Hypothalamus (tissue), 51 donors: ENCODE measurements at regions not wholly inside any gene's neighbourhood (a gene's known extent, or its start where the extent isn't known, plus 50 kb on each side); places are given as distances from the start of the nearest gene placed in this dataset.
"Not testable (repeated sequence)": the region's sequence is repeated elsewhere in the genome, so short reads cannot be mapped to it uniquely, and the experiment has no call there.

Source experiments
- DNase-seq, 51 donors: peaks; one replicate each; lab custom pipeline; 2025; lab: John Stamatoyannopoulos, UW

DNA sequence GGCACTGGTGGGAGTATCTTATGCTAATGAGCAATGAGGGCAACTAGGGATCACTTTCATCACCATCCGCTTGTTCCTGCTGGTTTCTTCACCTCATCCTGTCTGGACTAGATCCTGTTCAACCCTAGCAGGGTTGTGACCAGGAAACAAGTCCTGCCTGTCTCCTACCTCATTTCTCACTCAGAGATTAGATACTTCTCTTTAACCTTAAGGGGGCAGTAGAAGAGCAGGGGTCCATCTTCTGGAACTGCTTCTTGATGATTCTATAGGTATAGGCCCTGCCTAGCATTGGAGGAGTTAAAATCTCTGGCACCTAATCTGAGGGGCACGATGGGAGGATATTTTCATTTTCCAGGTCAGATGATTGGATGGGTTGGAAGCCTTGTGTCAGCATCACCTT is 415.5 kb downstream of the TGIF2LX start:
- DNase-seq = not testable (repeated sequence)

DNA sequence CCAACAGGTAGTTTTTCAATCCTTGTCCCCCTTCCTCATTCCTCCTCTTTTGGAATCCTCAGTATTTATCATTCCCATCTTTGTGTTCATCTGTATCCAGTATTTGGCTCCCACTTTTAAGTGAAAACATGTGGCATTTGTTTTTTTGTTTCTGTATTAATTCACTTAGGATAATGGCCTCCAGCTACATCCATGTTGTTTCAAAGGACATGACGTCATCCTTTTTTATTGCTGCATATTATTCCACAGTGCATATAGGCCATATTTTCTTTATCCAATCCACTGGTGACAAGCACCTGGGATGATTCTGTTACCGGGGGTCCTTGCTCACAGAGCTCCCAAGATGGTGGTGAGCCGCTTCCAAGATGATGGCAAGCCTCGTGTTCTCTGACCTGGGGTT is 447.9 kb downstream of the TGIF2LX start:
- DNase-seq = not testable (repeated sequence)

DNA sequence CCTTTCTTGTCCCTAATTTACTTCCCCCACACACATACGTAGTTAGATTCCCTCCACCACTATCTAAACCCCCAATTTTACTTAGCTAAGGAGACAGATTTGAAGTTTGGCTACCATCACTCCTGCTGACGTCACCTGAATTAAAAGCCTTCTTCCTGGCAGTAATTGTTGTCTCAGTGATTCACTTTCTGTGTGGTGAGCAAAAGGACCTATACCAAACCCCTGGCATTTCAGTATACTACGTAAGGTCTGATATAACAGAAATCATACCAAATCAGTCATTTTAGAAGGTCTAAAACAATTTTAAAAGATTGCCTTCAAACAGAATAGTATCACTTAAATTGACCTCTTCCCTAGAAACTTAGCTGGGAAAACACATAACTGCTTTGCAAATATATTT is 476.3 kb downstream of the TGIF2LX start:
- DNase-seq = not testable (repeated sequence)

DNA sequence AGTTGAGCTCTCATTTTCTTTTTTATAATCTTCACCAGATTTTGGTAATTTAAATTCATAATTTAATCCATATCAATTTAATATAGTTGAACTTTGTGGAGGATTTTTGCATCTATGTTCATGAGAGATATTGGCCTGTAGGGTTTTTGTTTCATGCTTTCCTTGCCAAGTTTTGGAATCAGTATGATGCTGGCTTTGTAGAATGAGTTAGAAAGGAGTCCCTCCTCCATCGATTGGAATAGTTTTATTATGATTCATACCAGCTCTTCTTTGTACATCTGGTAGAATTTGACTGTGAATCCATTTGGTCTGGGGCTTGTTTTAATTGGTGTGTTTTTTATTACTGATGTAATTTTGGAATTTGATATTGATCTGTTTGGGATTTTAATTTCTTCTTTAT is 480.5 kb downstream of the TGIF2LX start:
- DNase-seq = not testable (repeated sequence)

DNA sequence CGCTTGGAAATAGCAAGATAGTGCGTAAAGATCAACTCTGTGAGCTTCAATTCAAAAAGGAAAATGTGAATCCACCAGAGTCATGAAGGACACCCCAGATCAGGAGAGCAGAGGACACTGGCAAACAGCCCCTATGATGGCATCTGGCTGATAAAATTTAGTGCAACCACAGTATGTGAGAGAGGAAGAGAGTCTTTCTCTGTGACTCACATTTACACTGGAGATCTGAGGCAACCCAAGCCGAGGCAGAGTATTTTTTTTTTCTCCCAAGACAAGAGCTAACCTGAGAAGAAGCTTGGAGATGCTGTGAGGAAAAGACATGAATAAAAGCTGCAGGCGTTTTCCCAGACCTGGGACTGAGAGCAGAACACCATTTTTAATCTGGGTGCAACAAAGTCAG is 482.2 kb downstream of the TGIF2LX start:
- DNase-seq = not testable (repeated sequence)

DNA sequence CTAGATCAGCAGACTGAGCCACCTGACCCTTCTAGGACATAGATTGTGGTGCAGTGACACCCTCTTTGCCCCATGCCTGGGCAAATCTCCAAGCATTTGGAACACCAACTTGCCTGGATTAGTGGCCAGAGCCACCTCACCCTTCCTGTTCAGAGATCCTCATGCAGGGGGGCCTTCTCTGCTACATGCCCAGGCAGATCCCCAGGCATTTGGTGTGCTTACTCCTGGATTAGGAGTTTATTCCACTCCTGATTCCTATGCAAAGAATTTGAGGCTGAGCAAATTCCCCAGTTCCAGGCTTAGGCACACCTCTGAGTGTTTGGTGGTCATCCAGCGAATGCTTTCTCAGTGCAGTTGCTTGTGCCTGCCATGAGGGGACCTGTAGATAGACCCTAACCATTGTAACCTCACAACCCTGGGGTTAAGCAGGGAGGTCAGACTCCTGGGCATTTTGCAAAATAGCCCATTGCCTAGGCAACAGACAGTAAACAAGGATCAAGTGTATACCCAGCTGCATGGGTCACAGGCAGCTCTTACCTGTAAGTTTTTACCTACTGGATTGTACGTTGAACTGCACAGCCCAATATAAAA is 483.2 kb downstream of the TGIF2LX start:
- not testable (repeated sequence) for DNase-seq

DNA sequence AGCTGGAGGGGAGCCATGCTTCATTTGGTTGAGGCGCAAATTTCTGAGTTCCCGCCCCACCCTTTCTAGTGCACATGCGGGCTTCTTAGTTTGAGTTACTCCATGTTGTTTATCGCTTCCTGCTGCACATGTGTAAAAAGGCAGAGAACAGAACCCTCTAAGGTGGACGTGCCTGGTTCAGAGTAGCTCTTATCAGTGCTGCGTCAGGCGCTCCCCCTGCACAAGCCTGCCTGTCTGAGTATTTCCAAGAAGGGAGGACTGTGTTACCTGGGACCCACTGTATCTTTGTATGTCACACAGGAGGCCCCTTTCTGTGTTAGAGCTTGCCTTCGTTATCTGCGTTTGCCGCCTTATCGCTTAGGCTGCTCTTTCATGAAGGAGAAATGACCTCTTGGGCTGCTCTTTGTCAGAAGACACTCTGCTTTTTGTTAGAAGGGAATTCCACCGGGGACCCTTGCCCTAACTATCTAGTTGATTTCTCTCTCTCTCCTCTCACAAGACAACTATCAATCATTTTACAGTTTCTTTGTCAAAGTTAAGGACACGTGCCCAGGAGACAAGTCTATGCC is 532.1 kb downstream of the TGIF2LX start:
- DNase-seq = not testable (repeated sequence)

DNA sequence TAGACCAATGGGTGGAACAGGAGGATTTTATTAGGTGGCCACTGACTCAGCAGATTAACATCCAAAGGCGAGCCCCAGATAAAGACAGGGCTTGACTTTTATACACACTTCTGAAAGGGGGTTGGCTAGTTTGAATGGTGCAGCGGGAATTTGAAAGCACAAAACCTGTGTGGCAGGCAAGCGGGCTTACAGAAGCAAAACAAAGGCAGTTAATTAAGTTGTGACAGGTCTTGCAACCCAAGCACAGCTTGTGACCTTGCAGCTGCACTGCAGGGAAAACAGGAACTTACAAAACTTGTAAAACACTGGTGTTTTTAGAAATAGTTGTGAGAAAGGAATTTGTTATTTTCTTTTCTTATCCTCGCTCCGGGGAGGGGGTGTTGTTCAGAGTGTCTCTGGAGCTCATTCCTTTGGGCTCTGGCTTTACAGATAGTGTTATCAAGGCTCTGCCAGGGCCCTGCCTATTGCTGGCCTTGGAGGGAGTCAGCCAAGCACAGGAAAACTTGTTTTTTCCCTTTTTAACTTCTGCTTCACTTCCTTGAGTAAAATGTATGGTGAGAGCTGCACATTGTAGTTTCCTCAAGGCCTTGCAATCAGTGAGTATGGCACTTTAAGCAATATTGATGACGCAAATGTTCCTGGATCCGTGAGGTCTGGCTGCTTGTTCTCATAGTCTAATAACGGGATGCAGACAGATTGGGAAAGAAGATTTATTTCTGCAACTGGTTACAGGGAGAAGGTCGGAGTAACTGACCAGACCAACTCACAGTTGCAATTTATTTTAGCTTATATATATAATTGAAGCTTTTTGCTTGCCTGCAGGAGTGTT is 536.6 kb downstream of the TGIF2LX start:
- not testable (repeated sequence) for DNase-seq

DNA sequence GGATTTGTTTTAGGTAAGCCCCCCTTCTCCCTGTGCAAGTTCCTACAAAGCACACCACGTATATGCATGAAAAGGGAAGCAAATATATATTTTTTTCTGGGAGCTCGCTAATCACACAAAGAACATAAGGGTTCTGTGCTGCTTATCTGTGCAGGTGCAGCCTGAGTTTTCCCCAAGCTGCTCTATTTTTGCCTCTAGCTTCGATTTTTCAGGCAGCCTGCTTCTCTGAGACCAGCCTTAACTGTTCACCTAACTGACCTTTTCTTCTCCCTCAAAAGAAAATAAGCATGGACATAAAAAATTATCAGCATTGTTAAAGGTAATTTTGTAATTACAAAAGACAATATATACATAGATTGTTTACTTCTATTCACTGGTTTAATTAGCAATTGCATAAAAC is 552.7 kb downstream of the TGIF2LX start:
- not testable (repeated sequence) for DNase-seq

DNA sequence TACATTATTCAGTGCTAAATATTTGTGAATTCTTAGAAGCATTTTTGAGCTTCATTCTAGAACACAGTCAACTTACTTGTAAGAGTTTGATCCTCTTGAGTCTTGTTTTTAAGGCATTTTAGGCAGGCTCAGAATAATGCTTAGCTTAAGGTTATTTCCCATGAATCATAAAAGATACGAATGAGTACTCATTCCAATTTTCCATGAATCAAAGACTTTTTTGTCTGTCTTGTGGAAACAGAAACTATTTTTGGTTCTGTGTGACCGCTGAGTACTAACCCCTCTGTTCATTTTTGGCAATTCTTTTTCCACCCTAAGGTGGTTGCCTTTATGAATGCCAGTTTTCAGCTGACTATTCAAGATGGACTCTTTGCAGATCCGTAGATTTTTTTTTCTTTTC is 563.7 kb downstream of the TGIF2LX start:
- not testable (repeated sequence) for DNase-seq

DNA sequence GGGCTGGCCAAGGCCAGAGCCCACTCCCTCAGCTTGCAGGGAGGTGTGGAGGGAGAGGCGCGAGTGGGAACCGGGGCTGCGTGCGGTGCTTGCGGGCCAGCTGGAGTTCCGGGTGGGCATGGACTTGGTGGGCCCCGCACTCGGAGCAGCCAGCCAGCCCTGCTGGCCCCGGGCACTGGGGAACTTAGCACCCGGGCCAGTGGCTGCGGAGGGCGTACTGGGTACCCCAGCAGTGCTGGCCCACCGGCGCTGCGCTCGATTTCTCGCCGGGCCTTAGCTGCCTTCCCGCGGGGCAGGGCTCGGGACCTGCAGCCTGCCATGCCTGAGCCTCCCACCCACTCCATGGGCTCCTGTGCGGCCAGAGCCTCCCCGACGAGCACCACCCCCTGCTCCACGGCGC is 599.6 kb downstream of the TGIF2LX start:
- DNase-seq = not testable (repeated sequence)

DNA sequence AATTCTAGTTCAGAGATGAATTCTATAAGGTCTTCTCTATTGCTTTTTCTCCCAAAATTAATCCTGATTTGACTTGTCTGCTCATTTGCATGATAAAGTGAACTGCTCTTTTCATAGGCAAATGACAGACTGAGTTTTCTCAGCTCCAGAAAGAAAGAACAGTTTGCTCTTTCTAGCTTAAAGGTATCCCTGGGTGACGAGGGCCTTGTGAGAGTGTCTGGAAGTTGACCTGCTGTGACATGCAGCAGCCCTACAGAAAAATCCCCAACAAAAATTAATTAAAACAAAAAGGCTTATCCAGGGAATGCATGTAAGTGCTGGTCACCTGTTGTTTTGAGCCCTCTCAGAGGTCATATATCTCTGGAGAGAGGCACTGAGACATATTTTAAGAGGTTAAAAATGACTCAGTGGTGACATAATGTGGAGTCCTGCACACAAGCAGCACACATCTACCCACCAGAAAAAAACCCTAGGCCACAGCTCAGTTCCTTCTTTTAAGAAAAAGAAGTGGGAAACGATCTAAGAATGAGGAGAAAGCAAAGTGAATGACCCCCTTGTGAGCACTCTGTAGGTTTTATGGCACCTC is 602.8 kb downstream of the TGIF2LX start:
- peak in 1 of 51 donors; percentile 0 for DNase-seq
